ENCODE measurements at regions not wholly inside any gene's neighbourhood (a gene's known extent, or its start where the extent isn't known, plus 50 kb on each side); places are given as distances from the start of the nearest gene placed in this dataset.

DNA sequence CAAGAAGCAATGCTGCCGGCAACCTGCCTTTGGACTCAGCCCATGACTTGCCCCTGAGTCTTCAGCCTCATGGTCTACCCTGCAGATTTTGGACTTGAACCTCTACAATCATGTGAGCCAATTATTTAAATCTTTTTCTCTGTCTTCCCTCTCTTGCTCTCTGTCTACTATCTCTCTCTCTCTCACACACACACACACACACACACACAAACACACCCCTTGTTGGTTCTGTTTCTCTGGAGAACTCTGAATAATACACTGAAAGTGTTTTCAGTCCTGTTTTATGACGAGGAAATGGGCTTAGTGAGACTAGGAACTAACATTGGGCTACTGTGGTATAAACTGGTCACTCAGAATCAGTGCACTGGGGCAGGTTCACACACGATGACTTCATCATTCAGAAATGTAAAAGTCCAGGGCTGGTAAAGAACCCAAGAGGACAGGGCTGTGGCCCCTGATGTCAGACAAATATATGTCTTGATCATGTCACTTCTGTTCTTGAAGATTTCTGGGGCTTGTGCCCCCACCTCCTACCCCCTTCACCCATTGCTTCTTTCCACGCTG is 266.1 kb upstream of the SIX2 start:
- no peak overlapping the region for H3K27ac Mint-ChIP-seq
- no peaks in the 10 kb centered on the region for H3K36me3 Mint-ChIP-seq (ENCODE audit: low read depth)
- DNase-seq (no peak), ATAC-seq (no peak)
- H3K27me3 Mint-ChIP-seq, result peaks cover 3% of the 10 kb centered on the region
- ChIA-PET POLR2A (no interaction called here), CTCF (no interaction called here)
- intact Hi-C loops (cut with micrococcal nuclease), result no loop called here
- TF ChIP-seq, protein P1, sequence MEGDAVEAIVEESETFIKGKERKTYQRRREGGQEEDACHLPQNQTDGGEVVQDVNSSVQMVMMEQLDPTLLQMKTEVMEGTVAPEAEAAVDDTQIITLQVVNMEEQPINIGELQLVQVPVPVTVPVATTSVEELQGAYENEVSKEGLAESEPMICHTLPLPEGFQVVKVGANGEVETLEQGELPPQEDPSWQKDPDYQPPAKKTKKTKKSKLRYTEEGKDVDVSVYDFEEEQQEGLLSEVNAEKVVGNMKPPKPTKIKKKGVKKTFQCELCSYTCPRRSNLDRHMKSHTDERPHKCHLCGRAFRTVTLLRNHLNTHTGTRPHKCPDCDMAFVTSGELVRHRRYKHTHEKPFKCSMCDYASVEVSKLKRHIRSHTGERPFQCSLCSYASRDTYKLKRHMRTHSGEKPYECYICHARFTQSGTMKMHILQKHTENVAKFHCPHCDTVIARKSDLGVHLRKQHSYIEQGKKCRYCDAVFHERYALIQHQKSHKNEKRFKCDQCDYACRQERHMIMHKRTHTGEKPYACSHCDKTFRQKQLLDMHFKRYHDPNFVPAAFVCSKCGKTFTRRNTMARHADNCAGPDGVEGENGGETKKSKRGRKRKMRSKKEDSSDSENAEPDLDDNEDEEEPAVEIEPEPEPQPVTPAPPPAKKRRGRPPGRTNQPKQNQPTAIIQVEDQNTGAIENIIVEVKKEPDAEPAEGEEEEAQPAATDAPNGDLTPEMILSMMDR (IDR thresholded peaks at IDR 0.05), result no peak
- no peak overlapping the region for H3K4me3 Mint-ChIP-seq
- no peaks in the 10 kb centered on the region for H3K9me3 Mint-ChIP-seq
- H3K4me1 Mint-ChIP-seq (ENCODE audit: low read depth), result no peaks in the 10 kb centered on the region

DNA sequence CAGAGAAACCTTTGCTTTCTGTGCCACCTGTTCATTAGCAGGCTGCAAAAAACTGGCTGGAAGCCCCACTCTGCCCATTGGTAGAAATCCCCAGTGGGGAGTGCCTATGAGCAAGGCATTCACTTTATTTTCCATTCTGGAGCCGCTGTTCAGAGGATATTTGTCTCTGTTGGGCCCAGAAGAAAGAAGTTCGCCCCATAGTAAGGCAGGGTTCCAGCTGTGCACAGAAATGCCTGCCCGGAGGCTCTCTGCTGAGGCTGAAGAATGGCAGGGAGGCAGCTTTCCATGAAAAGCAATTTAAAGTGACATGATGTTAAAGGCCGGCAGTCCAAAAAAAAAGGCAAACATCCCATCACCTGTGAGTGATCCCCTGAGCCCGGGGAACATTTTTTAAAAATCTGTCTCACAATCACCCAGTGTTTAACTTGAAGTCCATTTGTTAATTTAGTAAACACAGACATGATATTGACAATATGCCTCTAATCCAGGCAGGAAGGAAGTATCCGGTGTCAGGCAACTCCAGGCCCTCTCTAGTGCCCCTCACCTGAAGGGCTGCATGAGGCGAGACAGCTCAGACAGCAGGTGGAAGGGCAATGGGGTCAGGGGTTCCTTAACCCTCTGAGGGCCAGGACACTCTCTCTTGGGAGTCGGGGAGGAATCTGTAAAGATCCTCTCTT is 265.1 kb upstream of the SIX2 start:
- DNase-seq (no peak), ATAC-seq (no peak)
- H3K27me3 Mint-ChIP-seq, result peaks cover 6% of the 10 kb centered on the region
- H3K36me3 Mint-ChIP-seq (ENCODE audit: low read depth), result no peaks in the 10 kb centered on the region
- intact Hi-C loops (cut with micrococcal nuclease), result no loop called here
- TF ChIP-seq, protein P1 (IDR thresholded peaks at IDR 0.05), result no peak
- ChIA-PET CTCF (no interaction called here), POLR2A (no interaction called here)
- no peaks in the 10 kb centered on the region for H3K9me3 Mint-ChIP-seq
- H3K4me1 Mint-ChIP-seq (ENCODE audit: low read depth), result no peaks in the 10 kb centered on the region
- no peak overlapping the region for H3K4me3 Mint-ChIP-seq
- no peak overlapping the region for H3K27ac Mint-ChIP-seq

DNA sequence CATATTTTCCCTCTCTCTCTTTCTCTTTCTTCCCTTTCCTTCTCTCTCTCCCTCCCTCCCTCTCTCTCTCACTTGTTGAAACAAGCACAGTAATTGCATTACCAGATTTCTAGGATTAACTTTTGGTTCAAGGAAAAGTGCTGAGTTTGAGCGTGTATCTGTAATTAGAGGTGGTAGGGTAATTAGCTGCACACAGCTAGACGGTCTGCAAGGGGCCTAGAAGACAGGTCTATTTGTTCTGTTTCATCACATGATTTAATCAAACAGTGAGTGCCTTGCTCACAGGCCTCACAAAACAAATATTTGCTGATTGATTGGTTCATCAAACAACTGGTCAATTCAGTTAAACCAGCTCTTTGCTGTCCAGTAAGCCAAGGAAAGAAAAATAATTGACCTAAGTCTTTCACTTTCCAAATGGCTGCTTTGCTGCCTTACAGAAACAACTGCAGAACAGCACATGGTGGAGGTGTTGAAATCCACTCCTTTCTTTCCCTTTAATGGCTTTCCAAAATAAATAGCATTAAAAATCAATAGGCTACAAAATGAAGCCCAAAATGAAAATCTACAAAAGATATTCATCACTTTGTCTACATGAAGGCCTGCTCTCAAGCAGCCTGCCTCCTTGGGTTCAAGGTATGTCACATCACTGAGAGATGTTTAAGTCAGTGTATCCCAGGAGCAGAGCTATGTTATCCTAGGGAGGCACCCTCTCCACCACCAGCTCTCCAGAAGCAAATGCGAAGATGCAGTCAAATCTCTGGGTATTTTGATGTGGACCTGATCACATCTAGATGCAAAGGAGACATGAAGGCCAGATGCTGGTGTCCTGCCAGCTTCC is 264.4 kb upstream of the SIX2 start:
- Mint-ChIP-seq H3K4me3 (no peak overlapping the region), H3K36me3 (ENCODE audit: low read depth) (no peaks in the 10 kb centered on the region), H3K4me1 (ENCODE audit: low read depth) (no peaks in the 10 kb centered on the region), H3K27me3 (peaks cover 6% of the 10 kb centered on the region), H3K27ac (no peak overlapping the region), H3K9me3 (no peaks in the 10 kb centered on the region)
- intact Hi-C loops (cut with micrococcal nuclease), result no loop called here
- CTCF ChIA-PET, result no interaction called here
- DNase-seq (no peak), ATAC-seq (no peak)
- TF ChIP-seq, protein P1 (IDR thresholded peaks at IDR 0.05), result no peak
- POLR2A ChIA-PET, result interaction anchor here (0.7 kb wide), 1 partner anchor 71 kb away, joined by 4 read pairs; no protein-coding TSS in a partner anchor

DNA sequence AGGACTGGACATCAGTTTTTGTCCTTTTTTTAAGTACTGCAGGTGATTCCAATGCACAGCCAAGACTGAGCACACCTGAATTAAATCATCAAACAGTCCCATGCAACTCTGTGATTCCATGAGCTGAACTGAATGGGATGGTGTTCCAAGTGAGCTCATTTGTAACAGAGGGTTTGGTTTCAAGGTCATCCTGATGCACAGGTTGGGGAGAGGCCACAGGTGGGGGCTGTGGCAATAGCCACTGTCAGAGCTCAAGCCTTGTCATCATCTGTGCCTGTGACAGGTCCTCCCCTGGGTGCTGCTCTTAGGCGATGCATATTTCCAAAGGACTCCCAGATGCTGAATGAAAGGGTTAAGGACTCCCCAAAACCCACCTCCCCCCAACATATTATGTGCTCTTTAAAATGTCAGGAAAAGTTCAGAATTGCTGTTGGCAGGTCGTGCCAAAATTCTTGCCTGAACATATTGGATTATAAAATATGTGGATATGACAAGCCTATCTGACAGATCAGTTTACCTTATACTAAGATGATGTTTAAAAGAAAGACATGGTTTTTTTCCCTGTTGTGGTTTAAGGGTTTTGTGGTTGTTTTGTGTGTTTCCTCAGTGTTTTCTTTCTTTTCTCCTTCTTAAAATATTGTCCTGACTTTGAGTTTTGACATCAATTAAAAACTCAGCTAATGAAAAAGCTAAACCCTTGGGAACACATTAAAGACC is 263.5 kb upstream of the SIX2 start:
- Mint-ChIP-seq H3K4me1 (ENCODE audit: low read depth) (no peaks in the 10 kb centered on the region), H3K9me3 (no peaks in the 10 kb centered on the region), H3K36me3 (ENCODE audit: low read depth) (no peaks in the 10 kb centered on the region), H3K27me3 (peaks cover 7% of the 10 kb centered on the region), H3K27ac (no peak overlapping the region), H3K4me3 (no peak overlapping the region)
- intact Hi-C loops (cut with micrococcal nuclease), result no loop called here
- DNase-seq, result no peak
- ChIA-PET POLR2A (interaction anchor here (0.7 kb wide), 1 partner anchor 70 kb away, joined by 4 read pairs; no protein-coding TSS in a partner anchor), CTCF (no interaction called here)
- TF ChIP-seq, protein P1 (IDR thresholded peaks at IDR 0.05), result no peak
- ATAC-seq, result no peak
